HEK293 (cell line): ENCODE measurements at regions not wholly inside any gene's neighbourhood (a gene's known extent, or its start where the extent isn't known, plus 50 kb on each side); places are given as distances from the start of the nearest gene placed in this dataset.

ENCODE experiments used
- BCL11A ChIP-seq: fragments of 450-650 bp; formaldehyde crosslinking; IDR thresholded peaks from 2 replicates; pipeline ENCODE4 v1.5.1; 2016; ENCODE audit warnings: low read depth, missing biosample characterization, missing genetic modification characterization
- ZNF623 ChIP-seq: fragments of 450-650 bp; formaldehyde crosslinking; IDR thresholded peaks from 2 replicates; pipeline ENCODE4 v1.5.1; 2016; ENCODE audit warnings: missing biosample characterization, missing genetic modification characterization
- TF ChIP-seq, protein P1 (sequence below): fragments of 450-650 bp; formaldehyde crosslinking; IDR thresholded peaks from 2 replicates; pipeline ENCODE4 v1.5.1; 2016; ENCODE audit warnings: missing biosample characterization, missing genetic modification characterization

DNA sequence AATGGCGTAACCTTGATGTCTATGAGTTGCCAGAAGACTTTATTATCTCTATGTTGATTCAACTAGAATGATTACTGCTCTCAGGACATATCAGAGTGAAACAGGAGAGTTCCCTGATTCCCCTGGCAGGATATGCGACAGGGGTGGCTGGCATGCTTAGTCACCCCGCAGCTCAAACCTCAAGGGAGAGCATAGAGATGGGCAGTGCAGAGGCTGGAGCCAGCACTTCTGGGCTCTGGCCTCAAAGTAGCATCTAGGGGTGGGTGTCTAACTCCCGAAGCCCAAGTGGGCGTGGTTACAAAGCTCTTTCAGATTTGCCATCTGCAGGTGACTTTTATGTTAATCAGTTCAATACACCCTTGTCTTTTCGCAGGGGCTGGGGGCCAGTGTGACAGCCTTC lies 391.6 kb downstream of the ADCYAP1 start:
- TF ChIP-seq, protein P1, sequence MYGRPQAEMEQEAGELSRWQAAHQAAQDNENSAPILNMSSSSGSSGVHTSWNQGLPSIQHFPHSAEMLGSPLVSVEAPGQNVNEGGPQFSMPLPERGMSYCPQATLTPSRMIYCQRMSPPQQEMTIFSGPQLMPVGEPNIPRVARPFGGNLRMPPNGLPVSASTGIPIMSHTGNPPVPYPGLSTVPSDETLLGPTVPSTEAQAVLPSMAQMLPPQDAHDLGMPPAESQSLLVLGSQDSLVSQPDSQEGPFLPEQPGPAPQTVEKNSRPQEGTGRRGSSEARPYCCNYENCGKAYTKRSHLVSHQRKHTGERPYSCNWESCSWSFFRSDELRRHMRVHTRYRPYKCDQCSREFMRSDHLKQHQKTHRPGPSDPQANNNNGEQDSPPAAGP (tag by site-specific recombination) = no peak
- TF ChIP-seq ZNF623 (tag by site-specific recombination) (no peak), BCL11A (tag by site-specific recombination) (no peak)
